Endothelial cell of umbilical vein (primary cell): ENCODE measurements at regions not wholly inside any gene's neighbourhood (a gene's known extent, or its start where the extent isn't known, plus 50 kb on each side); places are given as distances from the start of the nearest gene placed in this dataset.

Experiments
- BruUV-seq: library from RNA; stranded (reverse); fragments of 400-500 nt; replicated peaks from 2 replicates; lab custom pipeline; 2021; lab: Mats Ljungman, UMichigan
- CTCF ChIA-PET: fragments of 300-600, 350-600 bp; sonication (Branson Sonifier 250); formaldehyde crosslinking; loops from one replicate; lab custom pipeline; 2021; ENCODE audit warnings: antibody characterized with exemption, inconsistent platforms; lab: Charles Lee
- POLR2A ChIA-PET: fragments of 300-600, 350-600 bp; sonication (Branson Sonifier 250); formaldehyde crosslinking; loops from one replicate; lab custom pipeline; 2021; ENCODE audit warnings: antibody characterized with exemption, inconsistent platforms; lab: Charles Lee
- DNase-seq: peaks from one replicate; pipeline ENCODE4 v3.0.0-alpha.2; 2011; ENCODE audit warnings: low read depth, low spot score
- FAIRE-seq: peaks from 2 replicates; lab custom pipeline; 2011; peaks lifted over from hg19 to GRCh38; lab: Jason Lieb, UNC
- H2AFZ ChIP-seq: 2 replicates; pipeline ENCODE4 v1.6.0; 2012; ENCODE audit warnings: low read depth, low read length, control low read depth, inconsistent platforms
- H3K27ac ChIP-seq: 2 replicates; pipeline ENCODE4 v1.5.1; 2011; ENCODE audit warnings: low read depth, mild to moderate bottlenecking, control low read depth, low read length, moderate library complexity; ENCODE audit not compliant: insufficient read depth
- H3K27me3 ChIP-seq, 2 experiments: 2 replicates each; pipeline versions ENCODE4 v1.6.0 to v1.6.1; 2011; ENCODE audit warnings: low read length in 2 of 2, mixed read lengths in 1 of 2; ENCODE audit not compliant: control insufficient read depth in 2 of 2, insufficient read depth in 2 of 2
- H3K36me3 ChIP-seq, 2 experiments: 2 replicates in 1 of 2; 3 replicates in 1 of 2; pipeline ENCODE4 v1.5.1; 2011; ENCODE audit warnings: low read length in 2 of 2, mild to moderate bottlenecking in 1 of 2, moderate library complexity in 1 of 2; ENCODE audit not compliant: control insufficient read depth in 2 of 2, insufficient read depth in 2 of 2; ENCODE audit errors: extremely low read depth in 1 of 2
- H3K4me1 ChIP-seq: 3 replicates; pipeline ENCODE4 v1.5.1; 2011; ENCODE audit warnings: mild to moderate bottlenecking, low read length; ENCODE audit not compliant: control insufficient read depth, insufficient read depth; ENCODE audit errors: extremely low read depth
- H3K4me2 ChIP-seq: 2 replicates; pipeline ENCODE4 v1.6.1; 2011; ENCODE audit warnings: low read length, control low read depth, mixed read lengths; ENCODE audit not compliant: insufficient read depth
- H3K4me3 ChIP-seq, 3 experiments: fragments of 200-600 bp in 1 of 3; sonication (generic), shearing (Covaris generic) in 1 of 3; replicated peaks in 1 of 3; 2 replicates each; pipeline ENCODE4 v1.5.1; 2011 to 2016; ENCODE audit warnings: control low read depth in 3 of 3, low read length in 3 of 3, mild to moderate bottlenecking in 2 of 3, inconsistent platforms in 1 of 3, low read depth in 1 of 3, moderate library complexity in 1 of 3; ENCODE audit not compliant: insufficient read depth in 1 of 3
- H3K79me2 ChIP-seq: 2 replicates; pipeline ENCODE4 v1.6.0; 2012; ENCODE audit warnings: low read length, inconsistent platforms; ENCODE audit not compliant: control insufficient read depth, insufficient read depth
- H3K9ac ChIP-seq: replicated peaks from 2 replicates; pipeline ENCODE3; 2011; ENCODE audit warnings: low read length, control low read depth; ENCODE audit not compliant: insufficient read depth; ENCODE audit errors: extremely low read depth
- H3K9me1 ChIP-seq: replicated peaks from 3 replicates; pipeline ENCODE4 v1.6.0; 2011; ENCODE audit warnings: mild to moderate bottlenecking, low read length; ENCODE audit not compliant: control insufficient read depth, insufficient read depth; ENCODE audit errors: extremely low read depth
- H3K9me3 ChIP-seq: replicated peaks from 2 replicates; pipeline ENCODE4 v1.5.1; 2012; ENCODE audit warnings: low read length, inconsistent platforms; ENCODE audit not compliant: control insufficient read depth, insufficient read depth
- H4K20me1 ChIP-seq: replicated peaks from 2 replicates; pipeline ENCODE3; 2011; ENCODE audit warnings: mild to moderate bottlenecking, low read length; ENCODE audit not compliant: control insufficient read depth, insufficient read depth; ENCODE audit errors: extremely low read depth
- CTCF ChIP-seq, 2 donors: IDR thresholded peaks; 1 replicate in 1 of 2; 2 replicates in 1 of 2; pipeline ENCODE4 v1.5.1; 2011; ENCODE audit warnings: low read length in 2 of 2, mild to moderate bottlenecking in 2 of 2, moderate library complexity in 2 of 2, control low read depth in 1 of 2, inconsistent platforms in 1 of 2, low read depth in 1 of 2; ENCODE audit not compliant: insufficient read depth in 1 of 2; ENCODE audit errors: extremely low read depth in 1 of 2
- EZH2 ChIP-seq: IDR thresholded peaks from 2 replicates; pipeline ENCODE4 v1.6.1; 2012; ENCODE audit warnings: borderline replicate concordance, low read depth, mild to moderate bottlenecking, moderate library complexity, low read length, inconsistent platforms; ENCODE audit not compliant: severe bottlenecking
- GATA2 ChIP-seq: IDR thresholded peaks from 2 replicates; pipeline ENCODE4 v1.7.0; 2011; ENCODE audit warnings: low read depth, mild to moderate bottlenecking, moderate library complexity, mixed read lengths, low read length; ENCODE audit not compliant: insufficient read length, insufficient read depth
- JUN ChIP-seq: IDR thresholded peaks from 2 replicates; pipeline ENCODE4 v1.6.1; 2011; ENCODE audit warnings: borderline replicate concordance, low read depth; ENCODE audit not compliant: insufficient read length, insufficient read depth
- MYC ChIP-seq: IDR thresholded peaks from one replicate; pipeline ENCODE4 v1.6.1; 2011; ENCODE audit warnings: mild to moderate bottlenecking, low read depth, low read length
- POLR2A ChIP-seq: IDR thresholded peaks from 2 replicates; pipeline ENCODE4 v1.6.1; 2012; ENCODE audit warnings: low read depth, mild to moderate bottlenecking, control low read depth, low read length
- dilution Hi-C: fragments of 300-500 bp; cut with MboI; formaldehyde crosslinking; loops from one replicate; pipeline ENCODE4 v1.15.0; 2019; ENCODE audit warnings: low sequenced_read_pairs; ENCODE audit not compliant: extremely low pct_ligation_motif_present
- intact Hi-C: fragments of 100-400 bp; cut with micrococcal nuclease; formaldehyde crosslinking; loops from one replicate; pipeline ENCODE4 v1.10.0; 2022
- TF ChIP-seq, protein P1 (sequence below): IDR thresholded peaks from 2 replicates; pipeline ENCODE4 v1.6.1; 2011; ENCODE audit not compliant: insufficient read depth, insufficient read length

- no peak for FAIRE-seq
- Histone ChIP-seq H3K9me1 (no peaks in the 10 kb centered on the region), H3K9me3 (no peaks in the 10 kb centered on the region), H3K27ac (no peak overlapping the region), H2AFZ (no peak overlapping the region), H3K27me3 (peaks cover 14 to 33% of the 10 kb centered on the region in 2 experiments), H3K79me2 (no peaks in the 10 kb centered on the region), H4K20me1 (no peaks in the 10 kb centered on the region), H3K36me3 (no peaks in the 10 kb centered on the region), H3K9ac (no peak overlapping the region), H3K4me3 (no peak overlapping the region), H3K4me1 (no peaks in the 10 kb centered on the region), H3K4me2 (no peak overlapping the region)
- DNase-seq, result no peak
- dilution Hi-C loops (no loop called here), intact Hi-C loops (no loop called here)
- ChIA-PET POLR2A (no interaction called here), CTCF (interaction anchor here (1.3 to 2.5 kb wide), 4 partner anchors 11 to 148 kb away, joined by 4 to 9 read pairs (median 4); no protein-coding TSS in a partner anchor)
- no TSS peak for BruUV-seq
- TF ChIP-seq POLR2A, result no peak
- TF ChIP-seq MYC, result no peak
- no peak for TF ChIP-seq CTCF (IDR thresholded peaks at IDR 0.05; ENCODE audit: extremely low read depth in 1 of 2, insufficient read depth in 1 of 2, low read depth in 1 of 2, low read length in 2 of 2)
- TF ChIP-seq, protein P1, sequence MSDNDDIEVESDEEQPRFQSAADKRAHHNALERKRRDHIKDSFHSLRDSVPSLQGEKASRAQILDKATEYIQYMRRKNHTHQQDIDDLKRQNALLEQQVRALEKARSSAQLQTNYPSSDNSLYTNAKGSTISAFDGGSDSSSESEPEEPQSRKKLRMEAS, result no peak
- no peak for TF ChIP-seq GATA2
- TF ChIP-seq EZH2, result no peak
- TF ChIP-seq JUN, result no peak
Measured at GRCh38 chr14:22422238-22422637, 166.8 kb downstream of the DAD1 start.
